ENCODE measurements at regions not wholly inside any gene's neighbourhood (a gene's known extent, or its start where the extent isn't known, plus 50 kb on each side); places are given as distances from the start of the nearest gene placed in this dataset.

GRCh38 chr9:99421369-99421768 is 199.3 kb downstream of the SEC61B start:
- intact Hi-C loops (cut with DNase I), result no loop called here

GRCh38 chr9:99425124-99425523 is 203.0 kb downstream of the SEC61B start:
- no peak for ATAC-seq
- intact Hi-C loops (cut with DNase I), result no loop called here
- no peak for DNase-seq

More at GRCh38 chr9:99421369-99421768, 199.3 kb downstream of the SEC61B start:
- DNase-seq (no peak), ATAC-seq (peak in 1 of 2 donors; percentile 27)

- intact Hi-C loops (cut with DNase I), result no loop called here
- no peak for ATAC-seq
- no peak for DNase-seq
Observed at GRCh38 chr9:99425923-99426842, 204.1 kb downstream of the SEC61B start.

GRCh38 chr9:99427260-99427659 is 205.2 kb downstream of the SEC61B start:
- intact Hi-C loops (cut with DNase I), result no loop called here
- ATAC-seq (no peak), DNase-seq (no peak)

GRCh38 chr9:99430301-99430700 is 208.2 kb downstream of the SEC61B start:
- DNase-seq (no peak), ATAC-seq (no peak)
- intact Hi-C loops (cut with DNase I), result no loop called here

- intact Hi-C loops (cut with DNase I), result no loop called here
- no peak for DNase-seq
- no peak for ATAC-seq
Observed at GRCh38 chr9:99431103-99431502, 209.0 kb downstream of the SEC61B start.

GRCh38 chr9:99432075-99432474 is 210.0 kb downstream of the SEC61B start:
- intact Hi-C loops (cut with DNase I), result no loop called here
- ATAC-seq (no peak), DNase-seq (no peak)

GRCh38 chr9:99433095-99433494 is 211.0 kb downstream of the SEC61B start:
- DNase-seq (no peak), ATAC-seq (peak in 1 of 2 donors; percentile 18)
- intact Hi-C loops (cut with DNase I), result no loop called here

- peak; percentile 70 to 99 for ATAC-seq
- peak; percentile 57 for DNase-seq
- intact Hi-C loops (cut with DNase I), result no loop called here
Observed at GRCh38 chr9:99433555-99433954, 211.5 kb downstream of the SEC61B start.

- intact Hi-C loops (cut with DNase I), result no loop called here
- no peak for DNase-seq
- ATAC-seq, result no peak
Observed at GRCh38 chr9:99436616-99437015, 214.5 kb downstream of the SEC61B start.

- ATAC-seq (no peak), DNase-seq (no peak)
- intact Hi-C loops (cut with DNase I), result no loop called here
Observed at GRCh38 chr9:99437145-99437544, 215.1 kb downstream of the SEC61B start.

GRCh38 chr9:99438596-99438995 is 216.5 kb downstream of the SEC61B start:
- DNase-seq (no peak), ATAC-seq (no peak)
- intact Hi-C loops (cut with DNase I), result no loop called here

GRCh38 chr9:99441829-99442228 is 219.7 kb downstream of the SEC61B start:
- no peak for ATAC-seq
- DNase-seq, result no peak
- intact Hi-C loops (cut with DNase I), result no loop called here

GRCh38 chr9:99445371-99445891 is 223.3 kb downstream of the SEC61B start:
- intact Hi-C loops (cut with DNase I), result loop anchor here in 1 of 2 donors (5.0 kb wide), 1 partner anchor 53 kb away; no protein-coding TSS in a partner anchor
- ATAC-seq (peak; percentile 96 to 97), DNase-seq (peak; percentile 76)

- intact Hi-C loops (cut with DNase I), result loop anchor here in 1 of 2 donors (5.0 kb wide), 1 partner anchor 54 kb away; no protein-coding TSS in a partner anchor
- DNase-seq (no peak), ATAC-seq (peak; percentile 35 to 64)
Observed at GRCh38 chr9:99445920-99446319, 223.8 kb downstream of the SEC61B start.

- intact Hi-C loops (cut with DNase I), result loop anchor here in 1 of 2 donors (5.0 kb wide), 1 partner anchor 56 kb away; no protein-coding TSS in a partner anchor
- DNase-seq (no peak), ATAC-seq (no peak)
Observed at GRCh38 chr9:99447951-99448350, 225.9 kb downstream of the SEC61B start.

GRCh38 chr9:99449726-99450125 is 227.6 kb downstream of the SEC61B start:
- DNase-seq (no peak), ATAC-seq (no peak)
- intact Hi-C loops (cut with DNase I), result loop anchor here in 1 of 2 donors (2.0 to 5.0 kb wide), 3 partner anchors 57 to 371 kb away; partner anchors contain the start of gene NR4A3

- ATAC-seq, result peak; percentile 96 to 97
- peak; percentile 51 for DNase-seq
- intact Hi-C loops (cut with DNase I), result loop anchor here in 1 of 2 donors (2.0 kb wide), 2 partner anchors 92 to 370 kb away; partner anchors contain the start of gene NR4A3
Observed at GRCh38 chr9:99451112-99451606, 229.1 kb downstream of the SEC61B start.

GRCh38 chr9:99457406-99457805 is 235.3 kb downstream of the SEC61B start:
- intact Hi-C loops (cut with DNase I), result no loop called here
- no peak for ATAC-seq
- DNase-seq, result no peak

- ATAC-seq (no peak), DNase-seq (no peak)
- intact Hi-C loops (cut with DNase I), result no loop called here
Observed at GRCh38 chr9:99457981-99458380, 235.9 kb downstream of the SEC61B start.
